ENCODE measurements at regions not wholly inside any gene's neighbourhood (a gene's known extent, or its start where the extent isn't known, plus 50 kb on each side); places are given as distances from the start of the nearest gene placed in this dataset.

DNA sequence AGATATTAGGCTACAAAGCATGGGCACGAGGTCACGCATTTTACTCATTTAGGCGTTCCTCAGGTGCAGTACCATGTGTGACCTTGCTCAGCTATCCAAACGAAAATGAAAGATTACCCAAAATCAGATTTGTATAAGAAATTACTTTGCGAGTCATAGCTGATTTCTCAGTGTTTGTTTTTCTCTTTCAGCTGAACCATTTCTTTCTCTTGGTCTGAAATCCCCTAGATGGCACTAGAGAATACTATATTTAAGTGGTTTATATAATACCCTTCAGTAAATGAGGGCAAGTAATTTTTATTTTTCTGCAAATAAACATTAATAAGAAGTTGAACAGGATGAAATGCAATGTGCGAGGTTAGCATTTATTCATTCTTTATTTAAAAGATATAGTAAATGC lies 496.6 kb downstream of the STIM2 start:
- Histone ChIP-seq H3K9ac (ENCODE audit: low read length in 3 of 3) (no peak overlapping the region), H3K4me3 (ENCODE audit: low read length in 3 of 3) (no peak overlapping the region), H3K4me1 (ENCODE audit: control insufficient read depth in 2 of 3, insufficient read depth in 2 of 3, low read depth in 1 of 3, low read length in 3 of 3) (no peaks in the 10 kb centered on the region), H3K27ac (ENCODE audit: low read depth in 2 of 2, low read length in 2 of 2) (no peak overlapping the region), H3K27me3 (ENCODE audit: control insufficient read depth, insufficient read depth, low read length) (no peaks in the 10 kb centered on the region), H3K36me3 (ENCODE audit: control insufficient read depth in 2 of 3, insufficient read depth in 3 of 3, low read length in 3 of 3) (no peaks in the 10 kb centered on the region), H3K9me3 (ENCODE audit: control insufficient read depth in 2 of 3, insufficient read depth in 1 of 3, low read length in 3 of 3) (no peaks in the 10 kb centered on the region)
- FAIRE-seq (peak; percentile 45), DNase-seq (peak in 1 of 5 donors; percentile 14)
- intact Hi-C loops (cut with DNase I): no loop called here
- TF ChIP-seq, protein P1, sequence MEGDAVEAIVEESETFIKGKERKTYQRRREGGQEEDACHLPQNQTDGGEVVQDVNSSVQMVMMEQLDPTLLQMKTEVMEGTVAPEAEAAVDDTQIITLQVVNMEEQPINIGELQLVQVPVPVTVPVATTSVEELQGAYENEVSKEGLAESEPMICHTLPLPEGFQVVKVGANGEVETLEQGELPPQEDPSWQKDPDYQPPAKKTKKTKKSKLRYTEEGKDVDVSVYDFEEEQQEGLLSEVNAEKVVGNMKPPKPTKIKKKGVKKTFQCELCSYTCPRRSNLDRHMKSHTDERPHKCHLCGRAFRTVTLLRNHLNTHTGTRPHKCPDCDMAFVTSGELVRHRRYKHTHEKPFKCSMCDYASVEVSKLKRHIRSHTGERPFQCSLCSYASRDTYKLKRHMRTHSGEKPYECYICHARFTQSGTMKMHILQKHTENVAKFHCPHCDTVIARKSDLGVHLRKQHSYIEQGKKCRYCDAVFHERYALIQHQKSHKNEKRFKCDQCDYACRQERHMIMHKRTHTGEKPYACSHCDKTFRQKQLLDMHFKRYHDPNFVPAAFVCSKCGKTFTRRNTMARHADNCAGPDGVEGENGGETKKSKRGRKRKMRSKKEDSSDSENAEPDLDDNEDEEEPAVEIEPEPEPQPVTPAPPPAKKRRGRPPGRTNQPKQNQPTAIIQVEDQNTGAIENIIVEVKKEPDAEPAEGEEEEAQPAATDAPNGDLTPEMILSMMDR (IDR thresholded peaks at IDR 0.05; ENCODE audit: borderline replicate concordance, extremely low read depth, insufficient read depth): peak; percentile 11

DNA sequence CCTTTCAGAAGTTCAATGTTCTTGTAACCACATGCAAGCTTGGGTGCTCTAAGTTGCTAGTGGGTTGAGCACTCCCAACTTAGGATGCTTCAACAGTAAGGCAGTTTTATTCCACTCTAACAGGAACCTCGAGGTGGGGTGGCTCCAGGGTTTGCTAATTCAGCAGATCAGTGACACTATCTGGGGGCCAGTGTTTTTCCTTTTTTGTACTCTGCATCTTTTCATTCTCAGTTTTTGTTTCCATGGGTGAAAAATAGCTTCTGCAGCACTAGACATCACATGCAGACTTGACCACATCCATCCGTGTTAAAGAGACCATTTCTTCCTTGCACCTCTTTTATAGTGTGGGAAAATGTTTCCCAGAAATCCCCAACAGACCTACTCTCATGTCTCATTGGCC lies 497.6 kb downstream of the STIM2 start:
- H3K27ac ChIP-seq (ENCODE audit: low read depth in 2 of 2, low read length in 2 of 2): no peak overlapping the region
- intact Hi-C loops (cut with DNase I): no loop called here
- no peak for FAIRE-seq

DNA sequence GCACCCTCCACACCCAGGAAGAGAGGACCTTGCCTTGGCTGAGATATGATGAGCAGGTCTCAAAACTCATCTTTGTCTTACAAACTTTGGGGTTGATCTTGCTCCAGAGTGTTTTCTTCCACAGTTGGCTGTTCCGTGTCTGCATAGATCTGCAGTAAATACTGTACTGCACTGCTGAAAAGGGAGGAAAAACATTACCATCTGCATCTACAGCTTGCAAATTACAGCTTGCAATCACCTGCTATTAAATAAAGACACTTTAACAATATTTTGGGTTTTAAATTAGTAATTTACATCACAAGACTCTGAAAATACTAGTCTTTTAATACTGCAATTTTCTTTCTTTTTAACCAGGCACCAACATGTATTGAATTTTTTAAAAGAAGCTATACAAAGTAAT lies 499.5 kb downstream of the STIM2 start:
- DNase-seq (no peak), FAIRE-seq (no peak)
- Histone ChIP-seq H3K4me1 (ENCODE audit: control insufficient read depth in 2 of 3, insufficient read depth in 2 of 3, low read depth in 1 of 3, low read length in 3 of 3) (no peaks in the 10 kb centered on the region), H3K27ac (ENCODE audit: low read depth in 2 of 2, low read length in 2 of 2) (no peak overlapping the region), H3K9me3 (ENCODE audit: control insufficient read depth in 2 of 3, insufficient read depth in 1 of 3, low read length in 3 of 3) (no peaks in the 10 kb centered on the region), H3K36me3 (ENCODE audit: control insufficient read depth in 2 of 3, insufficient read depth in 3 of 3, low read length in 3 of 3) (no peaks in the 10 kb centered on the region), H3K9ac (ENCODE audit: low read length in 3 of 3) (no peak overlapping the region), H3K27me3 (ENCODE audit: control insufficient read depth, insufficient read depth, low read length) (no peaks in the 10 kb centered on the region), H3K4me3 (ENCODE audit: low read length in 3 of 3) (no peak overlapping the region)
- intact Hi-C loops (cut with DNase I): no loop called here
- TF ChIP-seq, protein P1 (IDR thresholded peaks at IDR 0.05; ENCODE audit: borderline replicate concordance, extremely low read depth, insufficient read depth): no peak

More for the DNA sequence above, 497.6 kb downstream of the STIM2 start:
- Histone ChIP-seq H3K27me3 (ENCODE audit: control insufficient read depth, insufficient read depth, low read length) (no peaks in the 10 kb centered on the region), H3K4me3 (ENCODE audit: low read length in 3 of 3) (no peak overlapping the region), H3K9me3 (ENCODE audit: control insufficient read depth in 2 of 3, insufficient read depth in 1 of 3, low read length in 3 of 3) (no peaks in the 10 kb centered on the region), H3K36me3 (ENCODE audit: control insufficient read depth in 2 of 3, insufficient read depth in 3 of 3, low read length in 3 of 3) (no peaks in the 10 kb centered on the region), H3K4me1 (ENCODE audit: control insufficient read depth in 2 of 3, insufficient read depth in 2 of 3, low read depth in 1 of 3, low read length in 3 of 3) (no peaks in the 10 kb centered on the region), H3K9ac (ENCODE audit: low read length in 3 of 3) (no peak overlapping the region)
- TF ChIP-seq, protein P1 (IDR thresholded peaks at IDR 0.05; ENCODE audit: borderline replicate concordance, extremely low read depth, insufficient read depth): no peak
- no peak for DNase-seq

DNA sequence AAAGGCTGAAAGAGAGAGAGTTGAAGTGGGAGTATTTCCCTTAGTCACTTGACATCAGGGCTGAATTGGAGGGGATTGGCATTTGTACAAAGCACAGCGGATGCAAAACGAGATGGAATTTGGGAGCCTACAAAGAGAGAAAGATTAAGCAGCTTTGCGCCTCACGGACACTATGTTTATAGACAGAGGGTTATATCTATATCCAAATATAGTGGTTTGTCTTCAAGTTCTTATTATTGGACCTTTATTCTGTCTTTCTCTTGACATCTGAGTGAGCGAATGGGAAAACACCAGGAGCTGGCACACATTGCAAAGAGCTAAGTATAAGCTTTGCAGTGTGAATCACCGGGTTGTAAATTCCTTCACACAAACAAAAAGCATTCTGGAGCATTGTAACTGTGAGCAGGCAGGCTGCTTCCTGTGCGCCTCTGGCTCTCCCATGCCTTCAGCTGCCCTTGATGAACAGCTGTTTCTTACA lies 500.2 kb downstream of the STIM2 start:
- Histone ChIP-seq H3K9me3 (ENCODE audit: control insufficient read depth in 2 of 3, insufficient read depth in 1 of 3, low read length in 3 of 3) (no peaks in the 10 kb centered on the region), H3K4me1 (ENCODE audit: control insufficient read depth in 2 of 3, insufficient read depth in 2 of 3, low read depth in 1 of 3, low read length in 3 of 3) (no peaks in the 10 kb centered on the region), H3K9ac (ENCODE audit: low read length in 3 of 3) (no peak overlapping the region), H3K27ac (ENCODE audit: low read depth in 2 of 2, low read length in 2 of 2) (no peak overlapping the region), H3K27me3 (ENCODE audit: control insufficient read depth, insufficient read depth, low read length) (no peaks in the 10 kb centered on the region), H3K4me3 (ENCODE audit: low read length in 3 of 3) (no peak overlapping the region), H3K36me3 (ENCODE audit: control insufficient read depth in 2 of 3, insufficient read depth in 3 of 3, low read length in 3 of 3) (no peaks in the 10 kb centered on the region)
- TF ChIP-seq, protein P1 (IDR thresholded peaks at IDR 0.05; ENCODE audit: borderline replicate concordance, extremely low read depth, insufficient read depth): no peak
- peak in 2 of 5 donors; percentile 37 to 55 for DNase-seq
- intact Hi-C loops (cut with DNase I): no loop called here
- FAIRE-seq: no peak
